ENCODE measurements at regions not wholly inside any gene's neighbourhood (a gene's known extent, or its start where the extent isn't known, plus 50 kb on each side); places are given as distances from the start of the nearest gene placed in this dataset.

- POLR2A ChIA-PET: no interaction called here
- CTCF ChIA-PET: no interaction called here
- TF ChIP-seq CTBP1 (IDR thresholded peaks at IDR 0.05; ENCODE audit: borderline replicate concordance) (no peak), FOXK2 (IDR thresholded peaks at IDR 0.05) (no peak), FOXM1 (IDR thresholded peaks at IDR 0.05; ENCODE audit: borderline replicate concordance) (no peak), ELF4 (IDR thresholded peaks at IDR 0.05) (no peak), L3MBTL2 (conservative IDR thresholded peaks at IDR 0.05) (no peak)
- no peak for DNase-seq (ENCODE audit: extremely low spot score)
Measured at GRCh38 chr6:149147195-149147594, 170.3 kb upstream of the TAB2 start.

- no peak for DNase-seq (ENCODE audit: extremely low spot score)
- CTCF ChIA-PET: no interaction called here
Measured at GRCh38 chr6:149147938-149148718, 169.4 kb upstream of the TAB2 start.

GRCh38 chr6:149149653-149150052 is 167.9 kb upstream of the TAB2 start:
- POLR2A ChIA-PET: no interaction called here
- CTCF ChIA-PET: no interaction called here
- no peak for DNase-seq (ENCODE audit: extremely low spot score)
- TF ChIP-seq L3MBTL2 (conservative IDR thresholded peaks at IDR 0.05) (no peak), ELF4 (IDR thresholded peaks at IDR 0.05) (no peak), FOXM1 (IDR thresholded peaks at IDR 0.05; ENCODE audit: borderline replicate concordance) (no peak), NFRKB (IDR thresholded peaks at IDR 0.05) (no peak), ARNT (IDR thresholded peaks at IDR 0.05) (no peak), HDGF (IDR thresholded peaks at IDR 0.05; ENCODE audit: borderline replicate concordance) (no peak), SUZ12 (IDR thresholded peaks at IDR 0.05) (no peak), BHLHE40 (IDR thresholded peaks at IDR 0.05; ENCODE audit: borderline replicate concordance) (no peak)

More at GRCh38 chr6:149147938-149148718, 169.4 kb upstream of the TAB2 start:
- POLR2A ChIA-PET: no interaction called here
- TF ChIP-seq BHLHE40 (IDR thresholded peaks at IDR 0.05; ENCODE audit: borderline replicate concordance) (no peak), HDGF (IDR thresholded peaks at IDR 0.05; ENCODE audit: borderline replicate concordance) (no peak), ZNF384 (IDR thresholded peaks at IDR 0.05) (no peak), SUZ12 (IDR thresholded peaks at IDR 0.05) (no peak), CTBP1 (IDR thresholded peaks at IDR 0.05; ENCODE audit: borderline replicate concordance) (no peak), ELF4 (IDR thresholded peaks at IDR 0.05) (no peak), NFRKB (IDR thresholded peaks at IDR 0.05) (no peak), FOXA1 (IDR thresholded peaks at IDR 0.05) (no peak), L3MBTL2 (conservative IDR thresholded peaks at IDR 0.05) (no peak)

- no peak for DNase-seq (ENCODE audit: extremely low spot score)
- CTCF ChIA-PET: interaction anchor here (0.6 kb wide), 1 partner anchor 104 kb away, joined by 3 read pairs; no protein-coding TSS in a partner anchor
- POLR2A ChIA-PET: no interaction called here
- TF ChIP-seq ELF4 (IDR thresholded peaks at IDR 0.05) (no peak), SUZ12 (IDR thresholded peaks at IDR 0.05) (no peak), FOXK2 (IDR thresholded peaks at IDR 0.05) (no peak), PKNOX1 (IDR thresholded peaks at IDR 0.05) (no peak), FOXM1 (IDR thresholded peaks at IDR 0.05; ENCODE audit: borderline replicate concordance) (no peak), L3MBTL2 (conservative IDR thresholded peaks at IDR 0.05) (no peak), LEF1 (IDR thresholded peaks at IDR 0.05; ENCODE audit: borderline replicate concordance) (no peak), TARDBP (IDR thresholded peaks at IDR 0.05) (no peak)
Measured at GRCh38 chr6:149150301-149150700, 167.2 kb upstream of the TAB2 start.

- DNase-seq (ENCODE audit: extremely low spot score): no peak
- TF ChIP-seq BHLHE40 (IDR thresholded peaks at IDR 0.05; ENCODE audit: borderline replicate concordance): no peak
- TF ChIP-seq FOXK2 (IDR thresholded peaks at IDR 0.05): no peak
- no peak for TF ChIP-seq LEF1 (IDR thresholded peaks at IDR 0.05; ENCODE audit: borderline replicate concordance)
- no peak for TF ChIP-seq CTBP1 (IDR thresholded peaks at IDR 0.05; ENCODE audit: borderline replicate concordance)
- no peak for TF ChIP-seq L3MBTL2 (conservative IDR thresholded peaks at IDR 0.05)
- no peak for TF ChIP-seq ARNT (IDR thresholded peaks at IDR 0.05)
- TF ChIP-seq SP1 (IDR thresholded peaks at IDR 0.05): no peak
- POLR2A ChIA-PET: no interaction called here
- CTCF ChIA-PET: interaction anchor here (0.6 kb wide), 1 partner anchor 105 kb away, joined by 3 read pairs; no protein-coding TSS in a partner anchor
Measured at GRCh38 chr6:149150801-149151398, 166.6 kb upstream of the TAB2 start.

- DNase-seq (ENCODE audit: extremely low spot score): no peak
- ChIA-PET POLR2A (no interaction called here), CTCF (no interaction called here)
- TF ChIP-seq L3MBTL2 (conservative IDR thresholded peaks at IDR 0.05): no peak
- no peak for TF ChIP-seq CTBP1 (IDR thresholded peaks at IDR 0.05; ENCODE audit: borderline replicate concordance)
- TF ChIP-seq SUZ12 (IDR thresholded peaks at IDR 0.05): no peak
Measured at GRCh38 chr6:149152521-149152920, 165.0 kb upstream of the TAB2 start.

- no peak for DNase-seq (ENCODE audit: extremely low spot score)
- POLR2A ChIA-PET: no interaction called here
- TF ChIP-seq CTBP1 (IDR thresholded peaks at IDR 0.05; ENCODE audit: borderline replicate concordance) (no peak), FOXM1 (IDR thresholded peaks at IDR 0.05; ENCODE audit: borderline replicate concordance) (no peak), ARNT (IDR thresholded peaks at IDR 0.05) (no peak), BHLHE40 (IDR thresholded peaks at IDR 0.05; ENCODE audit: borderline replicate concordance) (no peak), LEF1 (IDR thresholded peaks at IDR 0.05; ENCODE audit: borderline replicate concordance) (no peak), SUZ12 (IDR thresholded peaks at IDR 0.05) (no peak), PKNOX1 (IDR thresholded peaks at IDR 0.05) (no peak), NFRKB (IDR thresholded peaks at IDR 0.05) (no peak), FOXK2 (IDR thresholded peaks at IDR 0.05) (no peak), ZNF384 (IDR thresholded peaks at IDR 0.05) (no peak), SP1 (IDR thresholded peaks at IDR 0.05) (no peak), FOXA1 (IDR thresholded peaks at IDR 0.05) (no peak), ELF4 (IDR thresholded peaks at IDR 0.05) (no peak), L3MBTL2 (conservative IDR thresholded peaks at IDR 0.05) (no peak), TARDBP (IDR thresholded peaks at IDR 0.05) (no peak), HDGF (IDR thresholded peaks at IDR 0.05; ENCODE audit: borderline replicate concordance) (no peak)
- CTCF ChIA-PET: no interaction called here
Measured at GRCh38 chr6:149153100-149153499, 164.4 kb upstream of the TAB2 start.
